K562 (cell line): ENCODE measurements at regions not wholly inside any gene's neighbourhood (a gene's known extent, or its start where the extent isn't known, plus 50 kb on each side); places are given as distances from the start of the nearest gene placed in this dataset.

ENCODE experiments used
- ATAC-seq: fragments of 200-7000 bp; cut with Tn5 transposase; 3 replicates; pipeline ENCODE4 v1.9.1; 2020; ENCODE audit warnings: moderate library complexity
- BruUV-seq: library from RNA; stranded (reverse); fragments of 400-500 nt; replicated peaks from 2 replicates; lab custom pipeline; 2021; lab: Mats Ljungman, UMichigan
- CTCF ChIA-PET: fragments of 300-600 bp; formaldehyde crosslinking; extraction: SDS; loops from one replicate; lab custom pipeline; 2021; ENCODE audit warnings: low intra/inter-chr PET ratio; lab: Yijun Ruan, JAX
- POLR2A ChIA-PET: fragments of 300-600, 350-650 bp; sonication (Branson Sonifier 250); formaldehyde crosslinking; extraction: SDS; loops from one replicate; lab custom pipeline; 2021; ENCODE audit warnings: antibody characterized with exemption, inconsistent platforms; lab: Yijun Ruan, JAX
- DNase-seq, 4 experiments: peaks; one replicate each; pipeline versions ENCODE4 v3.0.0 to v3.0.0-alpha.2; 2011 to 2018; ENCODE audit warnings: low spot score in 3 of 4, mixed read lengths in 3 of 4; ENCODE audit errors: extremely low read depth in 1 of 4
- FAIRE-seq: peaks from 2 replicates; lab custom pipeline; 2011; peaks lifted over from hg19 to GRCh38; lab: Jason Lieb, UNC
- H2AFZ ChIP-seq: 2 replicates; pipeline ENCODE4 v1.6.0; 2011; ENCODE audit warnings: low read depth, low read length, control low read depth, inconsistent platforms
- H3K27ac ChIP-seq: fragments of 200-600 bp; 3 replicates; pipeline ENCODE4 v1.8.0; 2011; ENCODE audit warnings: low read depth, mild to moderate bottlenecking, control low read depth, inconsistent platforms, low read length, moderate library complexity, mixed read lengths; ENCODE audit errors: extremely low read depth
- H3K27me3 ChIP-seq, 2 experiments: fragments of 300-600 bp in 1 of 2; 2 replicates in 1 of 2; 3 replicates in 1 of 2; pipeline versions ENCODE4 v1.6.0 to v1.8.0; 2011; ENCODE audit warnings: inconsistent platforms in 2 of 2, low read length in 2 of 2, mild to moderate bottlenecking in 1 of 2, mixed read lengths in 1 of 2, moderate library complexity in 1 of 2; ENCODE audit not compliant: control insufficient read depth in 2 of 2, insufficient read depth in 2 of 2
- H3K36me3 ChIP-seq: fragments of 300-600 bp; 3 replicates; pipeline ENCODE4 v1.8.0; 2011; ENCODE audit warnings: mild to moderate bottlenecking, low read length, inconsistent platforms; ENCODE audit not compliant: control insufficient read depth, insufficient read depth
- H3K4me1 ChIP-seq, 2 experiments: fragments of 200-600 bp in 1 of 2; replicated peaks in 1 of 2; 2 replicates in 1 of 2; 3 replicates in 1 of 2; pipeline versions ENCODE4 v1.5.1 to v1.8.0; 2011; ENCODE audit warnings: inconsistent platforms in 2 of 2, low read length in 2 of 2, mild to moderate bottlenecking in 1 of 2, mixed read lengths in 1 of 2, moderate library complexity in 1 of 2; ENCODE audit not compliant: control insufficient read depth in 2 of 2, insufficient read depth in 2 of 2
- H3K4me2 ChIP-seq: 2 replicates; pipeline ENCODE4 v1.6.1; 2011; ENCODE audit warnings: low read length, control low read depth, inconsistent platforms, mixed read lengths; ENCODE audit not compliant: insufficient read depth
- H3K4me3 ChIP-seq: fragments of 200-600 bp; sonication (generic), shearing (Covaris generic); 2 replicates; pipeline ENCODE4 v1.5.1; 2016; ENCODE audit warnings: control low read depth, inconsistent platforms
- H3K79me2 ChIP-seq: fragments of 200-600 bp; 3 replicates; pipeline ENCODE4 v1.8.0; 2011; ENCODE audit warnings: low read length, inconsistent platforms; ENCODE audit not compliant: control insufficient read depth, insufficient read depth
- H3K9ac ChIP-seq, 2 experiments: 2 replicates each; pipeline versions ENCODE4 v1.6.0 to v1.6.1; 2011; ENCODE audit warnings: low read depth in 2 of 2, low read length in 2 of 2, control low read depth in 1 of 2, inconsistent platforms in 1 of 2, mild to moderate bottlenecking in 1 of 2, mixed read lengths in 1 of 2; ENCODE audit not compliant: insufficient read depth in 1 of 2
- H3K9me1 ChIP-seq: one replicate; pipeline ENCODE4 v1.6.0; 2011; ENCODE audit warnings: inconsistent platforms, mild to moderate bottlenecking, low read length, moderate library complexity; ENCODE audit not compliant: control insufficient read depth, insufficient read depth
- H3K9me3 ChIP-seq: replicated peaks from 2 replicates; pipeline ENCODE4 v1.5.1; 2011; ENCODE audit warnings: low read depth, low read length, inconsistent platforms; ENCODE audit not compliant: control insufficient read depth, insufficient read depth
- H4K20me1 ChIP-seq: replicated peaks from 2 replicates; pipeline ENCODE4 v1.6.1; 2011; ENCODE audit warnings: low read length, inconsistent platforms, mixed read lengths; ENCODE audit not compliant: control insufficient read depth, insufficient read depth
- CAMTA2 ChIP-seq: fragments of 250-450 bp; sonication (Bioruptor Pico); conservative IDR thresholded peaks from 2 replicates; pipeline ENCODE4 v1.5.1; 2022
- CBX1 ChIP-seq: sonication (generic); IDR thresholded peaks from 2 replicates; pipeline ENCODE4 v1.6.1; 2016; ENCODE audit warnings: antibody characterized with exemption, low read depth, mild to moderate bottlenecking
- ETV5 ChIP-seq: sonication (generic); formaldehyde crosslinking; IDR thresholded peaks from 2 replicates; pipeline ENCODE4 v1.4.0; 2020; ENCODE audit warnings: low read depth, mild to moderate bottlenecking, missing genetic modification reagents
- HCFC1 ChIP-seq: IDR thresholded peaks from 2 replicates; pipeline ENCODE4 v1.6.1; 2012; ENCODE audit warnings: low read depth, low read length, improper control_type of control experiment
- LCOR ChIP-seq: sonication (generic); formaldehyde crosslinking; IDR thresholded peaks from 2 replicates; pipeline ENCODE4 v1.8.0; 2022; ENCODE audit warnings: mild to moderate bottlenecking, missing genetic modification reagents
- YBX1 ChIP-seq: fragments of 450-650 bp; IDR thresholded peaks from 2 replicates; pipeline ENCODE4 v1.7.1; 2016; ENCODE audit warnings: mild to moderate bottlenecking
- WGBS: fragments of 100-300 bp; shearing (Covaris generic); methylation state at CpG from one replicate; pipeline ENCODE4 v1.1.6; 2016; ENCODE audit warnings: low coverage, mixed read lengths; ENCODE audit not compliant: insufficient coverage; ENCODE audit errors: missing lambda C conversion rate; 5-methylcytosine and 5-hydroxymethylcytosine counted together
- in situ Hi-C: fragments of 300-500 bp; cut with MboI; formaldehyde crosslinking; loops from 4 replicates; pipeline ENCODE4 v1.15.0; 2018; ENCODE audit warnings: inconsistent platforms, mixed read lengths
- intact Hi-C: fragments of 100-400 bp; cut with micrococcal nuclease; formaldehyde crosslinking; loops from 2 replicates; pipeline ENCODE4 v1.14.2; 2022
- TF ChIP-seq, protein P1 (sequence below): fragments of 450-650 bp; IDR thresholded peaks from 2 replicates; pipeline ENCODE4 v1.7.1; 2018; ENCODE audit warnings: mild to moderate bottlenecking, low read depth; ENCODE audit not compliant: partially characterized antibody
- TF ChIP-seq, protein P2 (sequence below): sonication (generic); formaldehyde crosslinking; IDR thresholded peaks from 2 replicates; pipeline ENCODE4 v1.8.1; 2023; ENCODE audit warnings: mild to moderate bottlenecking, missing genetic modification reagents, moderate library complexity
- TF ChIP-seq, protein P3 (sequence below), 2 experiments: fragments of 450-650 bp in 1 of 2; sonication (generic) in 1 of 2; formaldehyde crosslinking in 1 of 2; IDR thresholded peaks in 1 of 2; conservative IDR thresholded peaks in 1 of 2; 2 replicates each; pipeline versions ENCODE4 v1.6.1 to v1.8.1; 2016 to 2023; ENCODE audit warnings: mild to moderate bottlenecking in 2 of 2, moderate library complexity in 2 of 2, inconsistent platforms in 1 of 2, missing genetic modification reagents in 1 of 2
- TF ChIP-seq, protein P4 (sequence below): sonication (generic); formaldehyde crosslinking; IDR thresholded peaks from 2 replicates; pipeline ENCODE4 v1.8.1; 2022; ENCODE audit warnings: missing genetic modification reagents
- TF ChIP-seq, protein P5 (sequence below): fragments of 250-450 bp; sonication (Bioruptor Pico); IDR thresholded peaks from 2 replicates; pipeline ENCODE4 v1.8.0; 2022; ENCODE audit warnings: moderate library complexity, mild to moderate bottlenecking, inconsistent platforms

DNA sequence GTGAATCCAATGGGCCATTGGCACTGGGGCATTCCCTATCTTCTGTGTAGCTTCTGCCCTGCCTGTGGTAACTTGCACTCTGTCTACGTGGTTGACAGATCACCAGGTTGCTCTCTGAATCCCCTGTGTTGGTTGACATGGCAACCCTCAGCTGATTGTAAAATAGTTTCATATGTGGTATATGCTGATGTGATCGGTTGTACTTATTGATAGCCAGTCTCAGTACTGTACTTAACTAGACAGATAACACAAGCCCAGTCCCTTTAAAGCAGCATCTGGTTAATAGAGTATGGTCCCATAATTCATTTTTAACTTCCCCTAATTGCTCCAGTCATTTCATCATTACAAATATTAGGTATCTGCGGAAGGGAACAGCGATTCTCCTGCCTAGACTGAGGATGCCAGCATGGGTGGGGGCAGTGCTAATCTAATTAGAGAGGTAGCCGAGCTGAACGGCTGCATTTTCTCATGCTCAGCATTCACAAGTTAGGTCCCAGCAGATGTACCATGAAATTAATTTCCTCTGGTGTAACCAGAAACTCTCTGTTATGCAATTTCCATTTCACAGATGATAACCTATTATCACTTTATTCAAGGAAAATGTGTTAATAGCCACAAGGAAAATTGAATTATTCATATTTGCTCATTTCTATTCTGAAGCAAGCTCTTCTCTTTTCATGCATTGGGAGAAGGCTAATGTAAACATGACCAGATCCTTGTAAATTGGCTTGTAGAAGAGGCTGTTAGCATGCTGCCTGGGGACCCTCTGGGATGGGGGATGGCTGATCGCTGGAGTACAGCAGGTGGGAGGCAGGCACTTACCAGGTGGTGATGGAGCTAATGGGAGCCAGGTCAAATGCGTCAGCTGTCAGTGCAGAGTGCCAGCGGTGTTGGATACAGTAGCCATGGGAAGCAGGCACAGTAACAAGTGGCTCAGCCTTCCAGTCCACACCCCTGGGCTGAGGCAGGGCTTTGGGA is 608.3 kb downstream of the GALR1 start (continued):
- TF ChIP-seq, protein P1, sequence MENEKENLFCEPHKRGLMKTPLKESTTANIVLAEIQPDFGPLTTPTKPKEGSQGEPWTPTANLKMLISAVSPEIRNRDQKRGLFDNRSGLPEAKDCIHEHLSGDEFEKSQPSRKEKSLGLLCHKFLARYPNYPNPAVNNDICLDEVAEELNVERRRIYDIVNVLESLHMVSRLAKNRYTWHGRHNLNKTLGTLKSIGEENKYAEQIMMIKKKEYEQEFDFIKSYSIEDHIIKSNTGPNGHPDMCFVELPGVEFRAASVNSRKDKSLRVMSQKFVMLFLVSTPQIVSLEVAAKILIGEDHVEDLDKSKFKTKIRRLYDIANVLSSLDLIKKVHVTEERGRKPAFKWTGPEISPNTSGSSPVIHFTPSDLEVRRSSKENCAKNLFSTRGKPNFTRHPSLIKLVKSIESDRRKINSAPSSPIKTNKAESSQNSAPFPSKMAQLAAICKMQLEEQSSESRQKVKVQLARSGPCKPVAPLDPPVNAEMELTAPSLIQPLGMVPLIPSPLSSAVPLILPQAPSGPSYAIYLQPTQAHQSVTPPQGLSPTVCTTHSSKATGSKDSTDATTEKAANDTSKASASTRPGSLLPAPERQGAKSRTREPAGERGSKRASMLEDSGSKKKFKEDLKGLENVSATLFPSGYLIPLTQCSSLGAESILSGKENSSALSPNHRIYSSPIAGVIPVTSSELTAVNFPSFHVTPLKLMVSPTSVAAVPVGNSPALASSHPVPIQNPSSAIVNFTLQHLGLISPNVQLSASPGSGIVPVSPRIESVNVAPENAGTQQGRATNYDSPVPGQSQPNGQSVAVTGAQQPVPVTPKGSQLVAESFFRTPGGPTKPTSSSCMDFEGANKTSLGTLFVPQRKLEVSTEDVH: no peak
- TF ChIP-seq CAMTA2 (CRISPR knock-in tag): no peak
- TF ChIP-seq, protein P2, sequence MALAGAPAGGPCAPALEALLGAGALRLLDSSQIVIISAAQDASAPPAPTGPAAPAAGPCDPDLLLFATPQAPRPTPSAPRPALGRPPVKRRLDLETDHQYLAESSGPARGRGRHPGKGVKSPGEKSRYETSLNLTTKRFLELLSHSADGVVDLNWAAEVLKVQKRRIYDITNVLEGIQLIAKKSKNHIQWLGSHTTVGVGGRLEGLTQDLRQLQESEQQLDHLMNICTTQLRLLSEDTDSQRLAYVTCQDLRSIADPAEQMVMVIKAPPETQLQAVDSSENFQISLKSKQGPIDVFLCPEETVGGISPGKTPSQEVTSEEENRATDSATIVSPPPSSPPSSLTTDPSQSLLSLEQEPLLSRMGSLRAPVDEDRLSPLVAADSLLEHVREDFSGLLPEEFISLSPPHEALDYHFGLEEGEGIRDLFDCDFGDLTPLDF (CRISPR knock-in tag): no peak
- TF ChIP-seq CBX1: no peak

DNA sequence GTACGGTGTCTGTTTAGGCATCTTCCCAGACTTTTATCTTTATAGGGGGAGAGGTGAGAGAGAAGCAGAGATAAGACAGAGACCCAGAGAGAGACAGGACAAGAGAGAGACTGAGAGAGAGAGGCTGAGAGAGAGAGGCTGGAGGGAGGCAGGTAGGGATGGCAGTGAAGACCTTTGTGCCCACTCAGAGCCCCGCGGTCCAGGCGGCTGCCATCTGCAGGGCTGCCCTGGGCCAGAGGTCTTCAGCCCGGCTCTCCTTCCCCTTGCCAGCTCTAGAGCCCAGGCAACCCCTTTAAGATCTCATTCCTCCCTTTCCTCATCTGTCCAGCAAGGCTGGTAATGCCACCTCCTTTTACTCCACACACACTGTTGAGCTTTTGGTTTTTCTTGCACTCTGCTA is 610.0 kb downstream of the GALR1 start:
- DNase-seq (no peak), FAIRE-seq (no peak), ATAC-seq (no peak)
- H3K36me3 ChIP-seq: no peaks in the 10 kb centered on the region
- WGBS: 0% methylated on average over 4 of the region's 5 CpGs
- POLR2A ChIA-PET: no interaction called here
- no peak overlapping the region for H3K4me3 ChIP-seq
- H3K27ac ChIP-seq: no peak overlapping the region
- peaks cover 4 to 14% of the 10 kb centered on the region in 2 experiments; a peak in 3 of 5 replicates for H3K27me3 ChIP-seq
- no peak overlapping the region for H3K9ac ChIP-seq
- no peaks in the 10 kb centered on the region for H3K79me2 ChIP-seq
- no peak overlapping the region for H2AFZ ChIP-seq
- no peaks in the 10 kb centered on the region for H3K9me1 ChIP-seq
- H3K9me3 ChIP-seq: no peaks in the 10 kb centered on the region
- BruUV-seq: no TSS peak
- H3K4me1 ChIP-seq: no peaks in the 10 kb centered on the region
- in situ Hi-C loops: no loop called here
- H3K4me2 ChIP-seq: no peak overlapping the region
- H4K20me1 ChIP-seq: no peaks in the 10 kb centered on the region
- CTCF ChIA-PET: no interaction called here
- intact Hi-C loops: no loop called here
- TF ChIP-seq LCOR (CRISPR knock-in tag): no peak
- TF ChIP-seq, protein P3, sequence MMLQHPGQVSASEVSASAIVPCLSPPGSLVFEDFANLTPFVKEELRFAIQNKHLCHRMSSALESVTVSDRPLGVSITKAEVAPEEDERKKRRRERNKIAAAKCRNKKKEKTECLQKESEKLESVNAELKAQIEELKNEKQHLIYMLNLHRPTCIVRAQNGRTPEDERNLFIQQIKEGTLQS (IDR thresholded peaks at IDR 0.05): no peak
- TF ChIP-seq, protein P3 (CRISPR knock-in tag; conservative IDR thresholded peaks at IDR 0.05): no peak
- no peak for TF ChIP-seq YBX1
- TF ChIP-seq, protein P4, sequence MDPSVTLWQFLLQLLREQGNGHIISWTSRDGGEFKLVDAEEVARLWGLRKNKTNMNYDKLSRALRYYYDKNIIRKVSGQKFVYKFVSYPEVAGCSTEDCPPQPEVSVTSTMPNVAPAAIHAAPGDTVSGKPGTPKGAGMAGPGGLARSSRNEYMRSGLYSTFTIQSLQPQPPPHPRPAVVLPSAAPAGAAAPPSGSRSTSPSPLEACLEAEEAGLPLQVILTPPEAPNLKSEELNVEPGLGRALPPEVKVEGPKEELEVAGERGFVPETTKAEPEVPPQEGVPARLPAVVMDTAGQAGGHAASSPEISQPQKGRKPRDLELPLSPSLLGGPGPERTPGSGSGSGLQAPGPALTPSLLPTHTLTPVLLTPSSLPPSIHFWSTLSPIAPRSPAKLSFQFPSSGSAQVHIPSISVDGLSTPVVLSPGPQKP (CRISPR knock-in tag): no peak
- no peak for TF ChIP-seq HCFC1
- TF ChIP-seq ETV5 (CRISPR knock-in tag): no peak
- TF ChIP-seq, protein P5, sequence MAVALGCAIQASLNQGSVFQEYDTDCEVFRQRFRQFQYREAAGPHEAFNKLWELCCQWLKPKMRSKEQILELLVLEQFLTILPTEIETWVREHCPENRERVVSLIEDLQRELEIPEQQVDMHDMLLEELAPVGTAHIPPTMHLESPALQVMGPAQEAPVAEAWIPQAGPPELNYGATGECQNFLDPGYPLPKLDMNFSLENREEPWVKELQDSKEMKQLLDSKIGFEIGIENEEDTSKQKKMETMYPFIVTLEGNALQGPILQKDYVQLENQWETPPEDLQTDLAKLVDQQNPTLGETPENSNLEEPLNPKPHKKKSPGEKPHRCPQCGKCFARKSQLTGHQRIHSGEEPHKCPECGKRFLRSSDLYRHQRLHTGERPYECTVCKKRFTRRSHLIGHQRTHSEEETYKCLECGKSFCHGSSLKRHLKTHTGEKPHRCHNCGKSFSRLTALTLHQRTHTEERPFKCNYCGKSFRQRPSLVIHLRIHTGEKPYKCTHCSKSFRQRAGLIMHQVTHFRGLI: no peak
